SKM-1 (cell line): ENCODE measurements at regions not wholly inside any gene's neighbourhood (a gene's known extent, or its start where the extent isn't known, plus 50 kb on each side); places are given as distances from the start of the nearest gene placed in this dataset.
"Not testable (repeated sequence)": the region's sequence is repeated elsewhere in the genome, so short reads cannot be mapped to it uniquely, and the experiment has no call there.

Experiments used
- DNase-seq: peaks from one replicate; lab custom pipeline; 2025; ENCODE audit not compliant: unreplicated experiment; lab: John Stamatoyannopoulos, UW

DNA sequence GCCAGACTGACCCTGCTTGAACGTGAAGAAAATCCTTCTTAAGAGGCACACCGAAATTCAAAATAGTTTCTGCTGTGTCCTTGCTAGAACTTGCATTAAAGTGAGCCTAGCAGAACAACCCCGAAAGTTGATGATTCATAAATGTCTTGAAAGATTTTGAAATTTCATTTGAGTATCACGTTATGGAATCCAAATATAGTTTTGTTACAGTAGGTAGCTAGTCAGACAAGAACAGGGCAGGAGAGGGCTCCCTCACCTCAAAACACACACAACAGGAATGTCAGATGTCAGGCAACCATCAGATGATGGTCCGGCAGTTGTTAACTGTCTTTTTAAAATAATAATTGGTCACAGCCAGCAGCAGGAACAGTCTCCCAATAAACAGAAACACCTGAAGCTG is 259.6 kb upstream of the GNPDA2 start:
- no peak for DNase-seq

DNA sequence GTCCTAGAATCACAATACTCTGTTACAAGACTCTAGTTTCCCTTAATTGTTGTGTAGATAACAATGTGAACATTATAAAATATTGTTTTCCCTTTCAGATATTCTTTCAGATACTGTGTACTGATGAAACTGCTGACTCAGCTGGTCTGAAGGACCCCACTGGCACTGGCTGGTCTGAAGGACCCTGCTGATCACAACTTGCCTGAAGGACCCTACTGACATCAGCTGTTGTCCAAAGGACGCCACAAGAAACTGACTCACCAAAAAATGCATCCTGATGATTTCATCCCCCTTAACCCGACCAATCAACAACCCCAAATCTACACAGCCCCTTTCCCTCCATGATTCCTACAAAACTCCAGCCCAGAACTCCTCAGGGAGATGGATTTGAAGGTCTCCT is 258.8 kb upstream of the GNPDA2 start:
- DNase-seq, result no peak

GRCh38 chr4:44984083-44984482 is 257.7 kb upstream of the GNPDA2 start:
- no peak for DNase-seq

DNA sequence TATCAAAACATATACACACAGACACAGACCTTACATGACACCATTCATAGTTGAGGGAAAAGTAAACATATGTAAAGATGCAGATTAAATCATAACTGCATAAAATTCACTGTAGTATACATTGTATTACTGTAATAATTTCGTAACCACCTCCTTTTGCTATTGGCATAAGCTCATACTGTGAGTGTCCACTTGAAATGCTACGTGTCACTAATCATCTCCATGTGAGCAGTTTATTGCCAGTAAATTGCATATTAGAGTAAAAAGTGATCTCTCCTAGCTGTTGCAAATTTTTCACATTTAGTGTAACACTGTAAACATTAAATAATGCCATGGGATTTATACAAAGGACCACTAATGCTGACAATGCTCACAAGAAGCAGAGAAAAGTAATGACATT is 256.7 kb upstream of the GNPDA2 start:
- DNase-seq, result no peak

DNA sequence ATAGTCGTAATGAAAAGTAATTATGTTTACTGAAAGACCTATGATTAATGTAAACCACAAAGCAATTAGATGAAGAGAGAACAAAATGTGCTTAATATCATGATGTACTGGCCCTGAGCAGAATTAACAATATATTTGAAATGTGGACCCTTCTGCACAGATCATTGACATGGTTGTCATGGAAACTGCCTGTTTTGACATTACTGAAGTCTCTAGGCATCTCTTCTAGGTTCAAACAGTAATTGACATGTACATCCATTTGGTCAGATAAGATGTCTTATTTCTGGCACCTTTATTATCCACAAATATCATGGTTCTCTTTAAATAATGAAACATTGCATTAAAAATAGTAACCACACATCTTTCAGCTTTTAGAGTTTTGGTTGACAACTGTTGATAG is 251.7 kb upstream of the GNPDA2 start:
- DNase-seq, result no peak

DNA sequence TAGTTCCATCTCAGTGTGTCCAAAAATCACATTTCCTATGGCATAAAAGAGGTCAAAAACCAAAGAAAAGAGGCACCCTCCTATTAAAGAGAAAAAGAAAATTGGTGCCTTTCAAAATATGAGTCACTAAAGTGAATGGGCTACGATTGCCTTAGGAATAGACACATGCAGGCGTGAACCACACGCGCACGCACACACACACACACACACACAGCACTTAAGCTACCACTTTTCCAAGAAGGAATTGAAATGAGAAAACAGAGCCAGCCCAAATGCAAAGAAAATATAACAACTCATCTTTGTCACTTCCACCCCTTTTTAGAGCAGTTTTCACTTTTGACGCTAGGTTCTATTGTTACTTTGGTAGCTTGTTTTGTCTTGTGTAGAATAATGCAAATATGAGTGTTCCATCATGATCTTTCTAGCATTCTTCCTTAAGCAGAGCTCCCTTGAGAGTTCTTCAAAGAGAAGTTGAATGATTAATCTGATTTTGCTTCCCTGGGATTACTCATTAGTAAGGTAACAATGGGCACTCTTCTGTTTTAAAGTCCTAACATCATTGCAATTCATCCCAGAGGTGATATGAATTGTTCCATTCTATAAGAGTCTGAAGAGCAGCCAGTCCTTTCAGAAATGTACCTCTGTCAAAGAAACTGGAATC is 239.2 kb upstream of the GNPDA2 start:
- no peak for DNase-seq

DNA sequence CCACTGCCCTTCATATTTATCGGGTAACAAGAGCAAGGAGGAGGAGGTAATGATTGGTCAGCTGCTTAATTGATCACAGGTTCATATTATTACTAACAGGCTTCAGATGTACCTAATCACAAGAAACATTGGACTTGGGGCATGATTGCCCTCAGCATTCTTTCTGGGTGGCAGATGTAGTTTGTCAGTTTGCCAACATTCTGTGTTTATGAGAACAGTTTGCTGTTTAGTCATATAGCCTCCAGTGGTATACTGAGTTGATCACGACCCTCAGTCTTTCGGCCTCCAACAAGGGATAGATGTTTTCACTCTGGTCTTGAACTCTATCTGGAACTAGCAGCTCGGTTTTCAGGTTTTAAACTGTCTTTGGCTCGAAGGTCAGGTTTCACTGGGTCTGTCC is 237.7 kb upstream of the GNPDA2 start:
- not testable (repeated sequence) for DNase-seq

- no peak for DNase-seq
Observed at GRCh38 chr4:44961001-44961755, 234.8 kb upstream of the GNPDA2 start.

GRCh38 chr4:44931720-44932119 is 205.4 kb upstream of the GNPDA2 start:
- no peak for DNase-seq

GRCh38 chr4:44928785-44929184 is 202.4 kb upstream of the GNPDA2 start:
- no peak for DNase-seq

DNA sequence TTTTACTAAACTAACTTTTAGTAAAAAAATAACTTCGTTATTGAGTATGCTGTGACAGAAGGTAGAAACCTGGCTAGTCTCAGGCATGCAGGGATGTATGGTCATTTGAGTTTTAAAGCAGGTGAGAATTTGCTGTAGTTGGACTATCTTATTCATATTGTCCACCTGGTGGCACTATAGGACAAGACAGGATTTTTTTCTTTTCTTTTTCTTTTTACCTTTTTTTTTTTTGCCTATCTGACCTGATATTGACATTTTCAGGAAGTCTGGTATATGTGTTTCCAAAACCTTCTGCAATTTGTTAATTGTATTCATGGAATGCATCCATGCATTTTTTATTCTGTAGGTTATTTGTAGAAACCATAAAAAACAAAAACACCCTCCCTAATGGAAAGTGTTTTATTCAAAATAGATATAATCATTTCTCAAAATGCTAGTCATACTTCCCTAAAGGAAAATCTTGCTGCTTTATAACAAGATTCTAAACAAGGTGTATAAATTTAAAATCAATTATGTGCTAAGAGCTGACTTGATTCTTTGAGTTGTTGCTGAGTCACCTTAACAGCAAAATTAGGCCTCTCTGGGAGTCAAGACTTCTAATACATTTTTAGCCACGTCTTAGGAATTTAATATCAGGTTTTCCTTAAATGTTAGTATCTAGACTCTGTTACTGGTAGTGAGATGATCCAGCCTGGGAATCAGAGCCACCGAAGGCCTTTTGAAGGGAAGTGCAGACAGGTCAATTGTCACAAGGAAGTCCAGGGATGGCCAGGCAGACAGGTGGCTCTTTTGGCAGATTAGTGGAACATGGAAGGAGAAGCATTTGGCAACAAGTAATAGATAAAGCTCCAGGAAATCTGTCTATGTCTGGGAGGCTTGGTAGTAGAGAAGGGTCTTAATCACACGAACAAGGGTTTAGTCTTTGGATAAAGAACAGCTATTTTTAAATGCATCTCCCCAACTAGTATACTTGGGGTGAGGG is 201.3 kb upstream of the GNPDA2 start:
- no peak for DNase-seq

GRCh38 chr4:44916411-44916810 is 190.1 kb upstream of the GNPDA2 start:
- no peak for DNase-seq

- DNase-seq, result no peak
Observed at GRCh38 chr4:44914748-44915147, 188.4 kb upstream of the GNPDA2 start.

DNA sequence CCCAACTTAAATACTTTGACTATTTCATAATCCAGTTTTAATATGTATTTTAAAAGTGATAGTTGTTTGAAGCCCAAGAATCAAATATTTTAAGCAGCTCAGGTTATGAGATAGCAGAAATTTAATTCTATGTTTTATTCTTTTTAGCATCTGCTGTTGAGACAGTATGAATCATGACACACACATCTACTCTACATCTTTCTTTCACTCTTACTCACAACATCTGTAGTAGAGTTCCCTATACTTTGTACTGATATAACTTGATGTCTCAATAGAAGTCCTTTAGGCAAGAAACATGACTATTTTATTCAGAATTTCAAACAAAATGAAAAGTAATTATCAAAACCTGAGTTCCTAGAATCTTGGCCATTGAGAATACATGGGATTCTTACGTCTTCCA is 187.9 kb upstream of the GNPDA2 start:
- DNase-seq, result no peak

DNA sequence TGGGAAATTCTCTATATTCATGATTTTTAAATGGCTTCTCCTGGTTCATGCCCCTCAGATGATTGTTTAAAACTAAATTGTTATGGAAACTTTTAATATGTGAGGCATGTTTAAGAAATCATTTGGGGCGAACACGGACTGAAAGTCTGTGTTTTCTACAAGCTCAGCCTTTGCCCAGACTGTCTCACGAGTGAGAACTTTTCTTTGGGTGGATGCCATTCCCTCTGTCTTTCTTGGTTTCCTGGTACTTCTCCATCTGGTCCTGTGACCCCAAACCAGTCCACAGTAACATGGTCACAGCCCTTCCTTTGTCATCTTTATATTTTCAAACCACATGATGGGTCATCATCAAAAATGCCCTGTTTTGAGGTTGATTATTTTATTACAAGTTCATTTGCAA is 186.6 kb upstream of the GNPDA2 start:
- no peak for DNase-seq

- no peak for DNase-seq
Observed at GRCh38 chr4:44908565-44908964, 182.2 kb upstream of the GNPDA2 start.

- no peak for DNase-seq
Observed at GRCh38 chr4:44872246-44872645, 145.9 kb upstream of the GNPDA2 start.

GRCh38 chr4:44871133-44871532 is 144.8 kb upstream of the GNPDA2 start:
- no peak for DNase-seq

DNA sequence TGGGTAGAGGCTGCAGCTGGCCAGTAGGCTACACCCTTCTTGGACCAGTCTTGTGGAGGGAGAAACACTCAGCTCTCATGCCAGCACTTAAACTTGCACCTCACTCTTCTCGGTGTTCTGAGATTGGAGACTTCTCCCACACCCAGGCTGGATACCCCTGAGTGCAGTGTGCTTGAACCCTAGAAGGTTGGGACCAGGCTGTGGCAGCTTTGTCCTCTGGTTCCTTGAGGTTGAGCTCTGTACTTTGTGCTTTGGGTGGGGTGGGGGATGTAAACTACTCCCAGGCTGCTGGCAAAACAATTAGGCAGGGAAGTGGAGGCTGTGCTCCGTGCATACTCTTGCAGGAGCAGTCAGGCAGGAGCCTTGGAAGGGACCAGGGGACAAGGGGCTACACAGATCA is 143.6 kb upstream of the GNPDA2 start:
- DNase-seq, result no peak

GRCh38 chr4:44869222-44869882 is 143.0 kb upstream of the GNPDA2 start:
- no peak for DNase-seq

DNA sequence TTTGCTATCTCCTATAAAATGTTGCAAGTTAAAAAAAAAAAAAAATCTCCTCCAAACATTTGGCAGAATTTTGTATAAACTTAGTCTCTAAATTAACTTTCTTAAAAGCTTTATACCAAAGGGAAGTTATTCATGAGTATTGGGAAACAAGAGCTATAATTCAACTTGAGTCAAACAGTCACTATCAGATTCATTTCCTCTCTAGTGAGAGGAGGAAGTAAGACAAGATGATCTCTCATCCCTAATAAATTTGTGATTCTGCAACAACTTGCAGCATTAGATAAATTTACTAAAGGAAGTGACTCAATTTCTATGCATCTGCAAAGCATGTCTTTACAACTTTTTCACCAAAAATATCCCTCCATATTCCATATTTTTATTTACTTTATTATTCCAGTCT is 135.4 kb upstream of the GNPDA2 start:
- peak; percentile 45 for DNase-seq
